GM12873 (cell line): ENCODE measurements at regions not wholly inside any gene's neighbourhood (a gene's known extent, or its start where the extent isn't known, plus 50 kb on each side); places are given as distances from the start of the nearest gene placed in this dataset.

Experiments
- CTCF ChIP-seq: IDR thresholded peaks from 2 replicates; pipeline ENCODE4 v1.5.1; 2012; ENCODE audit warnings: low read depth, mild to moderate bottlenecking, moderate library complexity, low read length, control low read depth; ENCODE audit not compliant: insufficient read depth; ENCODE audit errors: missing control alignments

GRCh38 chr13:59568306-59568705 is 595.4 kb downstream of the DIAPH3 start:
- TF ChIP-seq CTCF = no peak

- TF ChIP-seq CTCF = no peak
These were observed 593.5 kb downstream of the DIAPH3 start for GRCh38 chr13:59570204-59570603.

GRCh38 chr13:59584101-59584500 is 579.6 kb downstream of the DIAPH3 start:
- no peak for TF ChIP-seq CTCF

GRCh38 chr13:59584761-59585670 is 578.7 kb downstream of the DIAPH3 start:
- TF ChIP-seq CTCF = no peak

GRCh38 chr13:59587030-59587429 is 576.7 kb downstream of the DIAPH3 start:
- TF ChIP-seq CTCF = no peak

- TF ChIP-seq CTCF = no peak
These were observed 575.6 kb downstream of the DIAPH3 start for GRCh38 chr13:59587971-59588716.

- no peak for TF ChIP-seq CTCF
These were observed 575.0 kb downstream of the DIAPH3 start for GRCh38 chr13:59588717-59589067.
